T-helper 1 cell treated with Interleukin-12 subunit alpha and Interleukin-12 subunit beta and Interleukin-4 antibody, amounts not matched to agents 30 μg/mL and 1 μg/mL, for 36 hours (primary cell): ENCODE measurements at regions not wholly inside any gene's neighbourhood (a gene's known extent, or its start where the extent isn't known, plus 50 kb on each side); places are given as distances from the start of the nearest gene placed in this dataset.
"Not testable (repeated sequence)": the region's sequence is repeated elsewhere in the genome, so short reads cannot be mapped to it uniquely, and the experiment has no call there.

ENCODE experiments used
- H3K27ac Mint-ChIP-seq: one replicate; pipeline ENCODE4 v1.8.0; 2021; ENCODE audit warnings: mild to moderate bottlenecking, mixed read lengths
- H3K27me3 Mint-ChIP-seq: one replicate; pipeline ENCODE4 v1.8.0; 2021; ENCODE audit warnings: low read depth, mixed read lengths
- H3K36me3 Mint-ChIP-seq: one replicate; pipeline ENCODE4 v1.8.0; 2021; ENCODE audit warnings: low read depth, mixed read lengths
- H3K4me1 Mint-ChIP-seq: one replicate; pipeline ENCODE4 v1.8.0; 2021; ENCODE audit warnings: low read depth, mixed read lengths
- H3K4me3 Mint-ChIP-seq: one replicate; pipeline ENCODE4 v1.8.0; 2021; ENCODE audit warnings: mild to moderate bottlenecking, moderate library complexity, mixed read lengths
- H3K9me3 Mint-ChIP-seq: one replicate; pipeline ENCODE4 v1.8.0; 2021; ENCODE audit warnings: mixed read lengths

- no peaks in the 10 kb centered on the region for H3K9me3 Mint-ChIP-seq
- H3K27ac Mint-ChIP-seq = no peak overlapping the region
- H3K4me3 Mint-ChIP-seq = no peak overlapping the region
- H3K27me3 Mint-ChIP-seq = peaks cover 4% of the 10 kb centered on the region
- no peaks in the 10 kb centered on the region for H3K36me3 Mint-ChIP-seq
- no peaks in the 10 kb centered on the region for H3K4me1 Mint-ChIP-seq
Measured at GRCh38 chr3:18189282-18190050, 235.7 kb downstream of the SATB1 start.

- no peaks in the 10 kb centered on the region for H3K36me3 Mint-ChIP-seq
- H3K9me3 Mint-ChIP-seq = no peaks in the 10 kb centered on the region
- no peak overlapping the region for H3K4me3 Mint-ChIP-seq
- H3K4me1 Mint-ChIP-seq = no peaks in the 10 kb centered on the region
- H3K27me3 Mint-ChIP-seq = peaks cover 4% of the 10 kb centered on the region
- no peak overlapping the region for H3K27ac Mint-ChIP-seq
Measured at GRCh38 chr3:18188491-18188890, 236.6 kb downstream of the SATB1 start.

DNA sequence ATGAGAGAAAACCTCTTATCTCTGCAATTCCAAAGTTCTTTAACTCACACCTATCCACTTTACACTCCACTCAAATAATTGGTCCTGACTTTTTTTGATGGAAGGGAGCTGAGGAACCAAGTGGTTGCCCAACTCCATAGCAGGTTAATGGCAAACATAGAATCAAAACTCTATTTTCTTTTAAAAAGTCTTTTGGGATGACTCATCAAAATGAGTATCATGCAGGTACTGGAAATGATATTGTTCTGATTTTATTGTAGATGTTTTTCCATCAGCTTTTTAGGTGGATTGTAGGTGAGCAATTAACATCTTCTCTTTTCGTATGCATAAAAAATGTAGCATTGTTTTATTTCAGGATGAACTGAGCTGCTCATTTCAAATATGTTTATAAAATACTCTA, 239.5 kb downstream of the SATB1 start:
- H3K27me3 Mint-ChIP-seq = no peaks in the 10 kb centered on the region
- H3K4me3 Mint-ChIP-seq = no peak overlapping the region
- H3K36me3 Mint-ChIP-seq = no peaks in the 10 kb centered on the region
- no peaks in the 10 kb centered on the region for H3K9me3 Mint-ChIP-seq
- H3K4me1 Mint-ChIP-seq = no peaks in the 10 kb centered on the region
- H3K27ac Mint-ChIP-seq = no peak overlapping the region

- not testable (repeated sequence) for H3K27ac Mint-ChIP-seq, H3K9me3 Mint-ChIP-seq, H3K4me3 Mint-ChIP-seq, H3K27me3 Mint-ChIP-seq, H3K4me1 Mint-ChIP-seq, H3K36me3 Mint-ChIP-seq
Measured at GRCh38 chr3:18182923-18183322, 242.2 kb downstream of the SATB1 start.

DNA sequence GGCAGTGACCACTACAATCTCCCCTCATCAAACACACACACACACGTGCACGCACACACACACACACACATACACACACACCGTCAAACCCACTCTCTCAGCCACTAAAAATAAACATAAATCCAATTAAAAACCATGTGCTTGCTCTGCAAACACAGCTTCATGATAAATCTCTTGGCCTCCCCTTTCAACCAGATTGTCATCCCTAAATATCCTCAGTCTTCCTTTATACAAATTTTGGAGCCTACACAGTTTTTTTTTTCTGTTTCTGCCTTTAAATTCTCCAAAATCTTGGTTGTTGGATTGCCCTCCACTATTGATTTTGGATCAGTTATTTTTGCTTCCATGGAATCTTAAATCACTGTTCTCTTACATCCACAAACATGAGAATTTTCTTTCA, 245.6 kb downstream of the SATB1 start:
- no peak overlapping the region for H3K27ac Mint-ChIP-seq
- H3K9me3 Mint-ChIP-seq = no peaks in the 10 kb centered on the region
- H3K36me3 Mint-ChIP-seq = no peaks in the 10 kb centered on the region
- H3K4me1 Mint-ChIP-seq = no peaks in the 10 kb centered on the region
- no peak overlapping the region for H3K4me3 Mint-ChIP-seq
- H3K27me3 Mint-ChIP-seq = peaks cover 6% of the 10 kb centered on the region

- Mint-ChIP-seq H3K27ac (no peak overlapping the region), H3K9me3 (no peaks in the 10 kb centered on the region), H3K4me1 (no peaks in the 10 kb centered on the region), H3K27me3 (peaks cover 6% of the 10 kb centered on the region), H3K36me3 (no peaks in the 10 kb centered on the region), H3K4me3 (no peak overlapping the region)
Measured at GRCh38 chr3:18177271-18177670, 247.9 kb downstream of the SATB1 start.

GRCh38 chr3:18173891-18174290, 251.2 kb downstream of the SATB1 start:
- H3K27me3 Mint-ChIP-seq, H3K4me3 Mint-ChIP-seq, H3K36me3 Mint-ChIP-seq, H3K9me3 Mint-ChIP-seq, H3K4me1 Mint-ChIP-seq, H3K27ac Mint-ChIP-seq: not testable (repeated sequence)

DNA sequence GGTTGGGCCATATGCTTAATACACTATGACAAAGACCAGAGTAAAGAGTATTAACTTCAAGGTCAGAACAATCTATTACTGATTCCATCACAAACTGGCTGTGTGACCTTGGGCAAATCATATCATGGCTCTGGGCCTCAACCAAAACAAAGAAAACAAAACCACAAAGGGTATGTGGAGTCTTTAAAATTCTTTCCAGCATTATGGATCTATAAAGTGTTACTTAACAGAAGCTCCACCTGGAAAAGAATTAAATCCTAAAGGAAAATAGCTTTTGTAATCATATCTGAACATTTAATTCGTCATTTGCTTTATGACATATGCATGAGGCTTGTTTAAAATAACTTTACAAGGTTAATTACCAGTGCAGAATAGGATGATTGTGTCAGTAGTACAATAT, 265.5 kb downstream of the SATB1 start:
- H3K9me3 Mint-ChIP-seq = no peaks in the 10 kb centered on the region
- H3K27ac Mint-ChIP-seq = no peak overlapping the region
- H3K4me1 Mint-ChIP-seq = no peaks in the 10 kb centered on the region
- no peaks in the 10 kb centered on the region for H3K36me3 Mint-ChIP-seq
- no peak overlapping the region for H3K4me3 Mint-ChIP-seq
- H3K27me3 Mint-ChIP-seq = peaks cover 9% of the 10 kb centered on the region

DNA sequence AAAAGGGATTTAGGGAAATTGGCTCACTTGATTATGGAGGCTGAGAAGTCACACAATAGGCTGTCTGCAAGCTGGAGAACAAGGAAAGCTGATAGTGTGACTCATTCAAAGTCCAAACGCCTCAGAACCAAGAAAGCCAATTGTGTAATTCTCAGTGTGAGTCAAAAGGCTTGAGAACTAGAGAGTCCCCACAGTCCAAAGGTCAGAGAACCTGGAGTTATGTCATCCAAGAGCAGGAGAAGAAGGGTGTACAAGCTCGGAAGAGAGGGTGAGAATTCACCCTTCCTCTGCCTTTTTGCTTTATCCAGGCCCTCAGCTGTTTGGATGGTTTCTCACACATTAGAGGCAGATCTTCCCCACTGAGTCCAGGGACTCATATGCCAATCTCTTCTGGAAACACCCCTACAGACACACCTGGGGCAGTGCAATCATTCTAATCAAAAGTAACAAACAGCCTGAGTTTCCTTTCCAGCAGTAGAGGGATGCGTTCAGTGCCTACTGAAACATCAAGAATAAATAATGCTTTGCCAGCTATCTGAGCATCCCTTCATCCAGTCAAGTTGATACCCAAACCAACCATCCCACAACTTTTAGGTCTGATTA, 271.5 kb downstream of the SATB1 start:
- no peaks in the 10 kb centered on the region for H3K36me3 Mint-ChIP-seq
- no peak overlapping the region for H3K27ac Mint-ChIP-seq
- H3K4me3 Mint-ChIP-seq = no peak overlapping the region
- H3K9me3 Mint-ChIP-seq = no peaks in the 10 kb centered on the region
- H3K4me1 Mint-ChIP-seq = no peaks in the 10 kb centered on the region
- H3K27me3 Mint-ChIP-seq = peaks cover 10% of the 10 kb centered on the region

DNA sequence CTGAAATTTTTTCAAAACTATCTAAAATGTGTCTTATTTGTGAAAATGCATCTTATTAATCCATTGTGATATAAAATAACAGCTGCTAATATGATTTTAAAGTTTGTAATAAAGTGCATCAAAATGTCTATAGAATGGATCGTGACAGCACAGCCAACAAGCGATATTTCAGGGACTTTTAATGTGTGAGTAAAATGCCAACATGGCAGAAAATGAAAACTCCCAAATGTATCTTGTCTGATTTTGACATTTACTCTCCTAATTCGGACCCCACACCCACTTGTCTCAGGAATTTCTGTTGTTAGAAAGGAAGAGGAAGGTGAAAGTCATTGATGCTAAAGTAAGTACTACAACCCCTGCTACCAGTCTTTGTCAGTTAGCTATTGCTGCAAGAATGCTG, 273.9 kb downstream of the SATB1 start:
- Mint-ChIP-seq H3K4me1 (no peaks in the 10 kb centered on the region), H3K27ac (no peak overlapping the region), H3K4me3 (no peak overlapping the region), H3K9me3 (no peaks in the 10 kb centered on the region), H3K27me3 (peaks cover 10% of the 10 kb centered on the region), H3K36me3 (no peaks in the 10 kb centered on the region)

DNA sequence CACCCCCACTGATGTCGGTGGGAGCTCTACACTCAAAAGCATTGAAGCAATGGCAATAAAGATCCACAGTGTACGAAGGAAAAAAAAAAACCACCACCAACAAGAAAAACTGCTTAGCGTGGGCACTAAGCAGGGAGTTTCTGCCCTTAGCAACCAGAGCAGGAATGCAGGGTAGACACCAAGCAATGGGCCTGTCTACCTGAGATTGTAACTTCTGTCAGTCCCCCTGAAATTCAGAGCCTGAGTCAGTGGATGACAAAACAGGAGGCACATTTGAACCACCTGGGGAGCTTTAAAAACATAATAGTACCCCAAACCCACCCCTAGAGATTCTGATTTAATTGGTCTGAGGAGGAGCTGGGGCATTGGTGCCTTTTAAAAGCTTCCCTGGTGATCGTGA, 275.2 kb downstream of the SATB1 start:
- Mint-ChIP-seq H3K36me3 (no peaks in the 10 kb centered on the region), H3K9me3 (no peaks in the 10 kb centered on the region), H3K4me1 (no peaks in the 10 kb centered on the region), H3K4me3 (no peak overlapping the region), H3K27ac (no peak overlapping the region), H3K27me3 (peaks cover 5% of the 10 kb centered on the region)

DNA sequence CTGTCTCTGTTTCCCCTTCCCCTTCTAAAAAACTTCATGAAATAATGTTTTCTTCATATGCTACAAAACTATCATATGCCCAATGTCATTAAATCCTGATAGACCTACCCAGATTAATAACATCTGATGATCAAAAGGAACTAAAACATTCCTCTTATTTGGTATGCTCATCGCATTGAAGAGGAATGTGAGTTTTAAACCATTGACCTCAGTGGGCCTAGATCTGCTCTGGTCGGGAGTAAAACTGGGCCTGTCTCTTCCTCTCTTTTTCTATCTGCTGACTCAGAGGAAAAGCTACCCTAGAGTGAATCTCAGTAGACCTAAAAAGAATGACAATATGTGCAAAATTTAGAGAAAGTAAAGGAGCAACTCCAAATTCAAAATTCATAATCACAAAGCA, 275.8 kb downstream of the SATB1 start:
- Mint-ChIP-seq H3K4me3 (no peak overlapping the region), H3K27ac (no peak overlapping the region), H3K27me3 (peaks cover 4% of the 10 kb centered on the region), H3K36me3 (no peaks in the 10 kb centered on the region), H3K9me3 (no peaks in the 10 kb centered on the region), H3K4me1 (no peaks in the 10 kb centered on the region)

- no peak overlapping the region for H3K27ac Mint-ChIP-seq
- H3K4me1 Mint-ChIP-seq = no peaks in the 10 kb centered on the region
- H3K9me3 Mint-ChIP-seq = no peaks in the 10 kb centered on the region
- no peak overlapping the region for H3K4me3 Mint-ChIP-seq
- H3K27me3 Mint-ChIP-seq = no peaks in the 10 kb centered on the region
- no peaks in the 10 kb centered on the region for H3K36me3 Mint-ChIP-seq
Measured at GRCh38 chr3:18144571-18144970, 280.6 kb downstream of the SATB1 start.

DNA sequence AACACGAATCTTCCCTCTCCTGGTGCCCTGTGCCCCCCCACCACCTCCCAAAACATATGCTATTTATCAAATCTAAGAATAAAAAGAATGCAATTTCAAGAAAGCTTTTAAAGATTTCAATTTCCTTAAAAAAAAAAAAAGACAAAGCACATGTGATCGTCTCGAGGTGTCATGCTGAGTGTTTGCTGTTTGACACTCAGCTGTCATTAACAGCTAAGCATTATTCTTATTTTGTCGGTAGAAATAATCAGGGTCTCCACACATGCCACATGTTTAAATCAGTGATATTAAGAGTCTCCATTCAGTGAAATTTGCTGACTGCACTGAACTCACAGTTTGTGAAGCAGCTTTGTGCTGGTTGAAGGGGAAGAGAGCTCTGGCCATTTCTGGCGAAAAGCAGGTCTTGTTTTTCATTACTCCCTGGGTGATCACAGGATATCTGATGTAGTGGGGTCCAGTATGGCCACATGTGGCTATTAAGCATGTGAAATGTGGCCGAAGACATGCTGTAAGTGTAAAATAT, 281.8 kb downstream of the SATB1 start:
- H3K27me3 Mint-ChIP-seq = no peaks in the 10 kb centered on the region
- H3K9me3 Mint-ChIP-seq = no peaks in the 10 kb centered on the region
- H3K36me3 Mint-ChIP-seq = no peaks in the 10 kb centered on the region
- H3K27ac Mint-ChIP-seq = no peak overlapping the region
- H3K4me3 Mint-ChIP-seq = no peak overlapping the region
- H3K4me1 Mint-ChIP-seq = no peaks in the 10 kb centered on the region

- H3K9me3 Mint-ChIP-seq = no peaks in the 10 kb centered on the region
- H3K27me3 Mint-ChIP-seq = no peaks in the 10 kb centered on the region
- no peak overlapping the region for H3K4me3 Mint-ChIP-seq
- no peaks in the 10 kb centered on the region for H3K36me3 Mint-ChIP-seq
- H3K27ac Mint-ChIP-seq = no peak overlapping the region
- no peaks in the 10 kb centered on the region for H3K4me1 Mint-ChIP-seq
Measured at GRCh38 chr3:18137958-18138357, 287.2 kb downstream of the SATB1 start.
